ENCODE measurements at regions not wholly inside any gene's neighbourhood (a gene's known extent, or its start where the extent isn't known, plus 50 kb on each side); places are given as distances from the start of the nearest gene placed in this dataset.

- TF ChIP-seq, protein P1, sequence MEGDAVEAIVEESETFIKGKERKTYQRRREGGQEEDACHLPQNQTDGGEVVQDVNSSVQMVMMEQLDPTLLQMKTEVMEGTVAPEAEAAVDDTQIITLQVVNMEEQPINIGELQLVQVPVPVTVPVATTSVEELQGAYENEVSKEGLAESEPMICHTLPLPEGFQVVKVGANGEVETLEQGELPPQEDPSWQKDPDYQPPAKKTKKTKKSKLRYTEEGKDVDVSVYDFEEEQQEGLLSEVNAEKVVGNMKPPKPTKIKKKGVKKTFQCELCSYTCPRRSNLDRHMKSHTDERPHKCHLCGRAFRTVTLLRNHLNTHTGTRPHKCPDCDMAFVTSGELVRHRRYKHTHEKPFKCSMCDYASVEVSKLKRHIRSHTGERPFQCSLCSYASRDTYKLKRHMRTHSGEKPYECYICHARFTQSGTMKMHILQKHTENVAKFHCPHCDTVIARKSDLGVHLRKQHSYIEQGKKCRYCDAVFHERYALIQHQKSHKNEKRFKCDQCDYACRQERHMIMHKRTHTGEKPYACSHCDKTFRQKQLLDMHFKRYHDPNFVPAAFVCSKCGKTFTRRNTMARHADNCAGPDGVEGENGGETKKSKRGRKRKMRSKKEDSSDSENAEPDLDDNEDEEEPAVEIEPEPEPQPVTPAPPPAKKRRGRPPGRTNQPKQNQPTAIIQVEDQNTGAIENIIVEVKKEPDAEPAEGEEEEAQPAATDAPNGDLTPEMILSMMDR (conservative IDR thresholded peaks at IDR 0.05; ENCODE audit: low read depth, low read length) = no peak
- TF ChIP-seq EZH2 (IDR thresholded peaks at IDR 0.05; ENCODE audit: low read length, unreplicated experiment) = no peak
- TF ChIP-seq EZH2phosphoT487 (IDR thresholded peaks at IDR 0.05; ENCODE audit: borderline replicate concordance, low read length) = no peak
Measured at GRCh38 chr9:130774183-130774582, 60.9 kb upstream of the ABL1 start.

Data from PC-3 (cell line).